T-helper 9 cell (primary cell): ENCODE measurements at regions not wholly inside any gene's neighbourhood (a gene's known extent, or its start where the extent isn't known, plus 50 kb on each side); places are given as distances from the start of the nearest gene placed in this dataset.
"Not testable (repeated sequence)": the region's sequence is repeated elsewhere in the genome, so short reads cannot be mapped to it uniquely, and the experiment has no call there.

Source experiments
- DNase-seq: peaks from one replicate; pipeline ENCODE4 v3.0.0-alpha.2; 2020

GRCh38 chr5:104937598-104937997, 1375.0 kb upstream of the NUDT12 start:
- no peak for DNase-seq

GRCh38 chr5:104932431-104932830, 1369.8 kb upstream of the NUDT12 start:
- DNase-seq: no peak

- DNase-seq: no peak
These were observed 1366.4 kb upstream of the NUDT12 start for GRCh38 chr5:104928906-104929520.

GRCh38 chr5:104915226-104915625, 1352.6 kb upstream of the NUDT12 start:
- no peak for DNase-seq

- no peak for DNase-seq
These were observed 1352.0 kb upstream of the NUDT12 start for GRCh38 chr5:104914536-104915070.

GRCh38 chr5:104913841-104914281, 1351.3 kb upstream of the NUDT12 start:
- no peak for DNase-seq

GRCh38 chr5:104909803-104910202, 1347.2 kb upstream of the NUDT12 start:
- DNase-seq: no peak

GRCh38 chr5:104904561-104904960, 1342.0 kb upstream of the NUDT12 start:
- no peak for DNase-seq

GRCh38 chr5:104903941-104904340, 1341.4 kb upstream of the NUDT12 start:
- no peak for DNase-seq

GRCh38 chr5:104891596-104891995, 1329.0 kb upstream of the NUDT12 start:
- DNase-seq: no peak

GRCh38 chr5:104890767-104891166, 1328.2 kb upstream of the NUDT12 start:
- no peak for DNase-seq

- no peak for DNase-seq
These were observed 1296.8 kb upstream of the NUDT12 start for GRCh38 chr5:104859437-104859836.

GRCh38 chr5:104852099-104852498, 1289.5 kb upstream of the NUDT12 start:
- DNase-seq: not testable (repeated sequence)

- DNase-seq: no peak
These were observed 1283.0 kb upstream of the NUDT12 start for GRCh38 chr5:104845541-104845940.

GRCh38 chr5:104843822-104844221, 1281.2 kb upstream of the NUDT12 start:
- DNase-seq: no peak

- DNase-seq: no peak
These were observed 1277.7 kb upstream of the NUDT12 start for GRCh38 chr5:104840284-104840683.

GRCh38 chr5:104831515-104831914, 1268.9 kb upstream of the NUDT12 start:
- not testable (repeated sequence) for DNase-seq

- no peak for DNase-seq
These were observed 1259.0 kb upstream of the NUDT12 start for GRCh38 chr5:104821606-104822005.

GRCh38 chr5:104817127-104817526, 1254.5 kb upstream of the NUDT12 start:
- DNase-seq: no peak

GRCh38 chr5:104815212-104815611, 1252.6 kb upstream of the NUDT12 start:
- no peak for DNase-seq

- DNase-seq: no peak
These were observed 1238.0 kb upstream of the NUDT12 start for GRCh38 chr5:104800440-104801048.

- DNase-seq: no peak
These were observed 1231.1 kb upstream of the NUDT12 start for GRCh38 chr5:104793755-104794080.

GRCh38 chr5:104793031-104793754, 1230.6 kb upstream of the NUDT12 start:
- no peak for DNase-seq

GRCh38 chr5:104789366-104789765, 1226.8 kb upstream of the NUDT12 start:
- no peak for DNase-seq
